ENCODE measurements at regions not wholly inside any gene's neighbourhood (a gene's known extent, or its start where the extent isn't known, plus 50 kb on each side); places are given as distances from the start of the nearest gene placed in this dataset.

DNA sequence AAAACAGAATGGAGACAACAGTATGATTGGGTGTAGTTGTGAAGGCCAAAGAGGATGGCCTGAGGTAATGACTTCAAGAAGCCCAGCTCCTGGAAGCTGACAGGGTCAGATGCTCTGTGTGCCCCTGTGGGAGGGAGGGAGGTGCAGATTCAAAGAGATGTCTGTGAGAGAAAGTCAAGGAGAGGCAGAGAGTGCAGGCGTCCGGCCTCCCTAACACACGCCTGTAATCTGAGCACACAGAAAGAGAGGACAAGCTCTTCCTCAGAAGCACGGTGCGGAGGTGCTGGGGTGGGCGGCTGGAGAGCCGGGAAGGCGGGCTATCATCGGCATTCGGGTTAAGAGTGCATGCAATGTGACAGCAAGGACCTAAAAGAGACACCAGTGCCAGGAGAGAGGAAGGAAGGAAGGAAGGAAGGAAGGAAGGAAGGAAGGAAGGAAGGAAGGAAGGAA is 238.2 kb upstream of the HES1 start:
- TF ChIP-seq, protein P1, sequence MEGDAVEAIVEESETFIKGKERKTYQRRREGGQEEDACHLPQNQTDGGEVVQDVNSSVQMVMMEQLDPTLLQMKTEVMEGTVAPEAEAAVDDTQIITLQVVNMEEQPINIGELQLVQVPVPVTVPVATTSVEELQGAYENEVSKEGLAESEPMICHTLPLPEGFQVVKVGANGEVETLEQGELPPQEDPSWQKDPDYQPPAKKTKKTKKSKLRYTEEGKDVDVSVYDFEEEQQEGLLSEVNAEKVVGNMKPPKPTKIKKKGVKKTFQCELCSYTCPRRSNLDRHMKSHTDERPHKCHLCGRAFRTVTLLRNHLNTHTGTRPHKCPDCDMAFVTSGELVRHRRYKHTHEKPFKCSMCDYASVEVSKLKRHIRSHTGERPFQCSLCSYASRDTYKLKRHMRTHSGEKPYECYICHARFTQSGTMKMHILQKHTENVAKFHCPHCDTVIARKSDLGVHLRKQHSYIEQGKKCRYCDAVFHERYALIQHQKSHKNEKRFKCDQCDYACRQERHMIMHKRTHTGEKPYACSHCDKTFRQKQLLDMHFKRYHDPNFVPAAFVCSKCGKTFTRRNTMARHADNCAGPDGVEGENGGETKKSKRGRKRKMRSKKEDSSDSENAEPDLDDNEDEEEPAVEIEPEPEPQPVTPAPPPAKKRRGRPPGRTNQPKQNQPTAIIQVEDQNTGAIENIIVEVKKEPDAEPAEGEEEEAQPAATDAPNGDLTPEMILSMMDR (IDR thresholded peaks at IDR 0.05; ENCODE audit: unreplicated experiment), result no peak
- Mint-ChIP-seq H3K4me3 (no peak overlapping the region), H3K27me3 (ENCODE audit: low read depth) (no peaks in the 10 kb centered on the region), H3K4me1 (peaks cover 64% of the 10 kb centered on the region), H3K36me3 (no peaks in the 10 kb centered on the region), H3K9me3 (no peaks in the 10 kb centered on the region), H3K27ac (peak overlapping the region; percentile 93)
- DNase-seq (ENCODE audit: low spot score in 2 of 2, unreplicated experiment in 2 of 2), result no peak

DNA sequence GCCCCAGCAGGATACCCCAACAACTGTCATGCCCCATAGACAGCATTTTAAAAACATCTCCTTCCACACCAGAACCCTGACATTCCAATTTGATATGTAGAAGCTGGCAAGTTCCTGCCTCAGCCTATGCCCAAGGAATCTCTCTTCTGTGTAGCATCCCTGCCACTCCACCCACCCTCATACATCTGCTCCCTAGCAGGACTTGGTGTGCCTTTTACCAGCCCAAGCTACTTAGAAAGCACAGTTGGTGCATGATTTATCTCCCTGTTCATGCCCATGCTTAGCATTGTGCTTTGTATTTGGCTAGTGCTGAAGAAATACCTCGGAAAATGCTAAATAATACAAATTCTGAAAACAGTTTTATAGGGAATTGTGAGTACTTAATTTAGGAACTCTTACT is 236.9 kb upstream of the HES1 start:
- Mint-ChIP-seq H3K4me1 (peaks cover 74% of the 10 kb centered on the region), H3K4me3 (no peak overlapping the region), H3K27me3 (ENCODE audit: low read depth) (no peaks in the 10 kb centered on the region), H3K27ac (peak overlapping the region; percentile 40), H3K36me3 (no peaks in the 10 kb centered on the region), H3K9me3 (no peaks in the 10 kb centered on the region)
- DNase-seq (ENCODE audit: low spot score in 2 of 2, unreplicated experiment in 2 of 2), result no peak
- TF ChIP-seq, protein P1 (IDR thresholded peaks at IDR 0.05; ENCODE audit: unreplicated experiment), result no peak

DNA sequence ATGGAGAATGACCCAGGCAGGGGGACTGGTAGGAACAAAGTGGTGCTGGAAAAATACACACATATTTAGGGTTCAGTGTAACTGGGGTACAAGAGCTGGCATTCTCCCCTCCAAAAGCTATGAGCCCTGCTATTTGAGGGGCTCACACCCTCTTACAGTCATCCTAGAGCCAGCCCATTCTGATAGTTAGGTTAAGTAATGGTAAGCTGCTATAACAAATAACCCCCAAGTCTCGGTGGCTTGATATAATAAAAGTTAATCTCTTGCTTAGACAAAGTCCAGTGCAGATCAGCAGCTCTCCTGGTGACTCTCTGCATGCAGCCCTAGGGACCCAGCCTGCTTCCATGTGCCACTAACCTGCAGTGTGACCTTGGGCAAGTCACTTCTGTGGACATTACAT is 234.9 kb upstream of the HES1 start:
- TF ChIP-seq, protein P1 (IDR thresholded peaks at IDR 0.05; ENCODE audit: unreplicated experiment), result no peak
- H3K27me3 Mint-ChIP-seq (ENCODE audit: low read depth), result no peaks in the 10 kb centered on the region
- H3K4me3 Mint-ChIP-seq, result no peak overlapping the region
- no peaks in the 10 kb centered on the region for H3K9me3 Mint-ChIP-seq
- no peak overlapping the region for H3K27ac Mint-ChIP-seq
- H3K4me1 Mint-ChIP-seq, result peaks cover 76% of the 10 kb centered on the region
- no peak for DNase-seq (ENCODE audit: low spot score in 2 of 2, unreplicated experiment in 2 of 2)
- H3K36me3 Mint-ChIP-seq, result no peaks in the 10 kb centered on the region

DNA sequence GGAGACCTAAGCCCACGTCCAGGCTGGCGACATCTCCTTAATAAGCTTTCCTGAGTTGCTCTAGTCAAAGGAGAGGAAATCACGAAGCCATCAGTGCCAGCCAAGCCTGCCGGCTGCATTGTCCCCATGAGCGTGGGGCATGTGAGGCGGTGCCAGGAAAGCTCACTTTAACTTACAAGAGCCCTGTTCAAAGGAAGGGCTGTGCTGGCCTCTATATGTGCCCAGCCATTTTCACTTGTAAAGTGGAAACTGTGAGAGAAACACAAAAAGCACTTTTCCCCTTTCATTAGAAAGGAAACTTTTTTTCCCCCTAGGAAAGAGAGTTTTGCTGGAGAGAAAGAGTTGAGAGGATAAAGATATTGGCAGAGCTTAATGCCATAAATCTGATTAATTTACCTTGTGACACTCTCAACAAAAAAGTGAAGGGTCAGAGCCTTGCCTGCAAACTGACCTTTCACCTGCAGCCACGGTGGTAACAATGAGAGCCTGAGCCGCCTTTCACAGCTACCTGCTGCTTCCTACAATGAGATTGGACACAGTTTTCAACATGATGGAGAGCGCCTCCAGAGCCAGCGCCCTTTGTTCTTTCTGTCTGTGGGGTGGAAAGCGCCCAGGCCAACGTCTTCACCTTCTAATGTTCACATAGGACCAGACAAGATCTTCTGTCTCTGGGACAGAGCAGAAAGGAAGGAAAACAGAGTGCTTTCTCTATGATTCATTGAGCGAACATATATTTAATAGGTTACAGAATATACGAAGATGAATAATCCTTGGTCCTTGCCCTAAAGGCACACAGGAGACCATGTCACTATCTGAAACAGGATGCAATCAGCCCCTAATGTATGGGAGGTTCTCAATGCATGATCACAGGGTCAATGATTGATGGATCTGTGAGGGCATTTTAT is 233.1 kb upstream of the HES1 start:
- Mint-ChIP-seq H3K36me3 (no peaks in the 10 kb centered on the region), H3K9me3 (peaks cover 3% of the 10 kb centered on the region), H3K27me3 (ENCODE audit: low read depth) (no peaks in the 10 kb centered on the region), H3K4me1 (peaks cover 66% of the 10 kb centered on the region), H3K4me3 (no peak overlapping the region), H3K27ac (no peak overlapping the region)
- DNase-seq (ENCODE audit: low spot score in 2 of 2, unreplicated experiment in 2 of 2), result no peak
- TF ChIP-seq, protein P1 (IDR thresholded peaks at IDR 0.05; ENCODE audit: unreplicated experiment), result no peak

DNA sequence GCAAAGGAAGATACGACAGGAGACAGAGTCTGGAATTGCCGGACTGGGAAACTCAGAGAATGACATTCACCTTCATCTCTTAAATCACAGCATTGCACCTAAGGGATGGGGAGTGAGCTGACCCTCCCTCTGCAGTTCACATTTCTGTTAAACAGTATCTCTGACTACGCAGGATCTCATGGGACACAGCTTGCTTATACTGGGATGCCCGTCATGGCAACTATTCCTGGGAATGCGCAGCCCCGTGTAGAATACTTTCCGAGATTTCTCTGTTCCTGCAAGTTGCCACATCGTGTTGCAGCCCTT is 232.5 kb upstream of the HES1 start:
- Mint-ChIP-seq H3K27me3 (ENCODE audit: low read depth) (no peaks in the 10 kb centered on the region), H3K36me3 (no peaks in the 10 kb centered on the region), H3K4me1 (peaks cover 63% of the 10 kb centered on the region), H3K4me3 (no peak overlapping the region), H3K27ac (peak overlapping the region; percentile 71), H3K9me3 (peaks cover 10% of the 10 kb centered on the region)
- no peak for DNase-seq (ENCODE audit: low spot score in 2 of 2, unreplicated experiment in 2 of 2)
- TF ChIP-seq, protein P1 (IDR thresholded peaks at IDR 0.05; ENCODE audit: unreplicated experiment), result no peak
